ENCODE measurements at regions not wholly inside any gene's neighbourhood (a gene's known extent, or its start where the extent isn't known, plus 50 kb on each side); places are given as distances from the start of the nearest gene placed in this dataset.

DNA sequence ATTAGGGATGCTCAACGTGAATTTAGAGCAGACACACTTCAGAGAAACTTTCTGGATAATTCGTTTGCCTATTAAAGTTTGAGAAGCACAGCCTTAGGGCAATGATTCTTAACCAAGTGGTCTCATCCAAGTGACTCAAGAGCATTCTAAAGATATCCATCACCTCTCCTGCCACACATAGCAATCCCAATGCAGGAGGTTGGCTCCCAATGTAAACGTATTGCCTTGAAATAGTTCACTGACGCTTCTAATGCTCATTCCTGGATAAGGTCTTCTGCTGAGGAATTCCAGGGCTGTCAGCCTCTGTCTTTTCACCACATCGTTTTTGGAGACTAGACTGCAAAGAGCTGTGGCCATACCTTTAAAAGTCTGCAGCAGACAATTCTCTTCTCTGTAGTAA lies 279.8 kb upstream of the DACH1 start:
- no peak for DNase-seq (ENCODE audit: low read depth in 2 of 2)
- TF ChIP-seq, protein P1, sequence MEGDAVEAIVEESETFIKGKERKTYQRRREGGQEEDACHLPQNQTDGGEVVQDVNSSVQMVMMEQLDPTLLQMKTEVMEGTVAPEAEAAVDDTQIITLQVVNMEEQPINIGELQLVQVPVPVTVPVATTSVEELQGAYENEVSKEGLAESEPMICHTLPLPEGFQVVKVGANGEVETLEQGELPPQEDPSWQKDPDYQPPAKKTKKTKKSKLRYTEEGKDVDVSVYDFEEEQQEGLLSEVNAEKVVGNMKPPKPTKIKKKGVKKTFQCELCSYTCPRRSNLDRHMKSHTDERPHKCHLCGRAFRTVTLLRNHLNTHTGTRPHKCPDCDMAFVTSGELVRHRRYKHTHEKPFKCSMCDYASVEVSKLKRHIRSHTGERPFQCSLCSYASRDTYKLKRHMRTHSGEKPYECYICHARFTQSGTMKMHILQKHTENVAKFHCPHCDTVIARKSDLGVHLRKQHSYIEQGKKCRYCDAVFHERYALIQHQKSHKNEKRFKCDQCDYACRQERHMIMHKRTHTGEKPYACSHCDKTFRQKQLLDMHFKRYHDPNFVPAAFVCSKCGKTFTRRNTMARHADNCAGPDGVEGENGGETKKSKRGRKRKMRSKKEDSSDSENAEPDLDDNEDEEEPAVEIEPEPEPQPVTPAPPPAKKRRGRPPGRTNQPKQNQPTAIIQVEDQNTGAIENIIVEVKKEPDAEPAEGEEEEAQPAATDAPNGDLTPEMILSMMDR (conservative IDR thresholded peaks at IDR 0.05 in 1 of 2, IDR thresholded peaks at IDR 0.05 in 1 of 2; ENCODE audit: low read depth in 1 of 2, low read length in 2 of 2): no peak
- TF ChIP-seq EZH2 (IDR thresholded peaks at IDR 0.05; ENCODE audit: low read length, missing control alignments): no peak
- Histone ChIP-seq H3K4me3 (replicated peaks in 1 of 4; ENCODE audit: control extremely low read depth in 1 of 4, insufficient read depth in 1 of 4, low read depth in 3 of 4, low read length in 4 of 4) (no peak overlapping the region), H3K27me3 (ENCODE audit: control insufficient read depth, insufficient read depth, low read length) (no peaks in the 10 kb centered on the region), H3K79me2 (ENCODE audit: control insufficient read depth, insufficient read depth, low read length) (no peaks in the 10 kb centered on the region), H4K20me1 (ENCODE audit: control insufficient read depth, extremely low read depth, insufficient read depth, low read length) (no peaks in the 10 kb centered on the region), H2AFZ (ENCODE audit: low read length) (no peak overlapping the region), H3K9ac (ENCODE audit: insufficient read depth, low read length) (no peak overlapping the region), H3K4me2 (ENCODE audit: extremely low read depth, insufficient read depth, low read length) (no peak overlapping the region), H3K4me1 (ENCODE audit: control insufficient read depth, extremely low read depth, insufficient read depth, low read length) (no peaks in the 10 kb centered on the region), H3K36me3 (ENCODE audit: control insufficient read depth, insufficient read depth, low read length) (no peaks in the 10 kb centered on the region), H3K9me3 (ENCODE audit: control insufficient read depth, insufficient read depth, low read depth, low read length) (no peaks in the 10 kb centered on the region), H3K27ac (ENCODE audit: insufficient read depth, low read length) (no peak overlapping the region)

DNA sequence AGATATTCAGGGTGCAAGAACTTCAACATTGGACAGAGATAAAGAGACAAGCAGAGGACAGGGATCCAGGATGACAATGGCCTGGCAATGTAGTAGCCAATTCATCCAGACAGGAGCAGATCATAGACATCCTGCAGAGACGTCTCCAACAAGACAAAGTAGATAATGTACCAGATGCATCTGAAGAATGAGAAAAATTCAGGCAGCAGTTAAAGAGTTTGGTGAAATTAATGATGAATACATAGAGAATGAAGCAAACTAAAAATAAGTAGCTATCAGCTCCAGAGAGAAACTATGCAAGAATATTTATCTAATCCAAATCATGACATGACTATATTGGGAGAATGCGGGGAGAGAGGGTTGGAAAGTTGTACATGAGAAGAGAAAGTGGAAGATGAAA lies 278.4 kb upstream of the DACH1 start:
- H3K36me3 ChIP-seq (ENCODE audit: control insufficient read depth, insufficient read depth, low read length): no peaks in the 10 kb centered on the region
- peak in 1 of 2 donors; percentile 78 for DNase-seq (ENCODE audit: low read depth in 2 of 2)
- no peak overlapping the region for H3K9ac ChIP-seq (ENCODE audit: insufficient read depth, low read length)
- no peaks in the 10 kb centered on the region for H4K20me1 ChIP-seq (ENCODE audit: control insufficient read depth, extremely low read depth, insufficient read depth, low read length)
- no peak overlapping the region for H3K4me2 ChIP-seq (ENCODE audit: extremely low read depth, insufficient read depth, low read length)
- no peak overlapping the region for H3K4me3 ChIP-seq (replicated peaks in 1 of 4; ENCODE audit: control extremely low read depth in 1 of 4, insufficient read depth in 1 of 4, low read depth in 3 of 4, low read length in 4 of 4)
- no peaks in the 10 kb centered on the region for H3K9me3 ChIP-seq (ENCODE audit: control insufficient read depth, insufficient read depth, low read depth, low read length)
- no peak overlapping the region for H2AFZ ChIP-seq (ENCODE audit: low read length)
- no peaks in the 10 kb centered on the region for H3K4me1 ChIP-seq (ENCODE audit: control insufficient read depth, extremely low read depth, insufficient read depth, low read length)
- H3K27ac ChIP-seq (ENCODE audit: insufficient read depth, low read length): no peak overlapping the region
- TF ChIP-seq, protein P1 (conservative IDR thresholded peaks at IDR 0.05 in 1 of 2, IDR thresholded peaks at IDR 0.05 in 1 of 2; ENCODE audit: low read depth in 1 of 2, low read length in 2 of 2): no peak
- TF ChIP-seq EZH2 (IDR thresholded peaks at IDR 0.05; ENCODE audit: low read length, missing control alignments): no peak
- H3K27me3 ChIP-seq (ENCODE audit: control insufficient read depth, insufficient read depth, low read length): no peaks in the 10 kb centered on the region
- no peaks in the 10 kb centered on the region for H3K79me2 ChIP-seq (ENCODE audit: control insufficient read depth, insufficient read depth, low read length)

DNA sequence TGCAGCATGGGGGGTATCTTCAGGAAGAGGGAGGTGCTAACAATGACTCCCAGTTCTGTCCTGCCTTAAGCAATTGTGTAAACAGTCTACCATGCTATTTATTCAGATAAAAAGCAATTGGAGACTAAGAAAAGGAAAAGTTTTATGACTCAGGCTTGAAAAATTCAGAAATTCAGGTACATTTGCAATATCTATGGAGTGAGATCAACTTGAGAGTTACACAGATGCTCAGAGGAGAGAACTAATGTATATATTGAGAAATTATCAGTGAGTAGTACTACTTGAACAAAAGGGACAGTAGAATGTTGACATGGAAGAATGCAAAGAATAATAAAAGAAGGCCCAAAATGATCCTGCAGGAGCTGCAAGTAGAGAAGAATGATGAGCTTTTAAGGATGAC lies 277.6 kb upstream of the DACH1 start:
- no peaks in the 10 kb centered on the region for H3K36me3 ChIP-seq (ENCODE audit: control insufficient read depth, insufficient read depth, low read length)
- no peaks in the 10 kb centered on the region for H4K20me1 ChIP-seq (ENCODE audit: control insufficient read depth, extremely low read depth, insufficient read depth, low read length)
- no peak overlapping the region for H3K27ac ChIP-seq (ENCODE audit: insufficient read depth, low read length)
- no peak overlapping the region for H3K4me3 ChIP-seq (replicated peaks in 1 of 4; ENCODE audit: control extremely low read depth in 1 of 4, insufficient read depth in 1 of 4, low read depth in 3 of 4, low read length in 4 of 4)
- no peaks in the 10 kb centered on the region for H3K4me1 ChIP-seq (ENCODE audit: control insufficient read depth, extremely low read depth, insufficient read depth, low read length)
- no peaks in the 10 kb centered on the region for H3K79me2 ChIP-seq (ENCODE audit: control insufficient read depth, insufficient read depth, low read length)
- TF ChIP-seq EZH2 (IDR thresholded peaks at IDR 0.05; ENCODE audit: low read length, missing control alignments): no peak
- TF ChIP-seq, protein P1 (conservative IDR thresholded peaks at IDR 0.05 in 1 of 2, IDR thresholded peaks at IDR 0.05 in 1 of 2; ENCODE audit: low read depth in 1 of 2, low read length in 2 of 2): no peak
- DNase-seq (ENCODE audit: low read depth in 2 of 2): peak in 1 of 2 donors; percentile 15
- H3K4me2 ChIP-seq (ENCODE audit: extremely low read depth, insufficient read depth, low read length): no peak overlapping the region
- H3K9me3 ChIP-seq (ENCODE audit: control insufficient read depth, insufficient read depth, low read depth, low read length): no peaks in the 10 kb centered on the region
- no peak overlapping the region for H2AFZ ChIP-seq (ENCODE audit: low read length)
- H3K9ac ChIP-seq (ENCODE audit: insufficient read depth, low read length): no peak overlapping the region
- H3K27me3 ChIP-seq (ENCODE audit: control insufficient read depth, insufficient read depth, low read length): no peaks in the 10 kb centered on the region

All from fibroblast of lung (primary cell).